Breast epithelium (tissue), 4 donors: ENCODE measurements at regions not wholly inside any gene's neighbourhood (a gene's known extent, or its start where the extent isn't known, plus 50 kb on each side); places are given as distances from the start of the nearest gene placed in this dataset.

Experiments used
- DNase-seq, 2 donors: peaks; one replicate each; pipeline ENCODE4 v3.0.0-alpha.2; 2019; ENCODE audit warnings: low spot score in 2 of 2
- H3K27ac ChIP-seq, 2 donors: fragments of 200-600 bp; sonication (generic) in 1 of 2; one replicate each; pipeline ENCODE4 v1.5.1; 2016 to 2019; ENCODE audit warnings: mild to moderate bottlenecking in 1 of 2
- H3K27me3 ChIP-seq, 2 donors: fragments of 200-600 bp; sonication (generic) in 1 of 2; one replicate each; pipeline versions ENCODE4 v1.5.1 to v1.6.0; 2017 to 2019; ENCODE audit warnings: control low read depth in 1 of 2, mild to moderate bottlenecking in 1 of 2
- H3K36me3 ChIP-seq: fragments of 200-600 bp; one replicate; pipeline ENCODE4 v1.5.1; 2019
- H3K4me1 ChIP-seq, 2 donors: fragments of 200-600 bp; sonication (generic); one replicate each; pipeline ENCODE4 v1.5.1; 2016 to 2019; ENCODE audit warnings: control low read depth in 1 of 2
- H3K4me3 ChIP-seq, 3 donors: fragments of 200-600 bp; sonication (generic); 1 replicate in 2 of 3; 2 replicates in 1 of 3; pipeline ENCODE4 v1.5.1; 2016 to 2019; ENCODE audit warnings: mild to moderate bottlenecking in 3 of 3, moderate library complexity in 2 of 3
- H3K9me3 ChIP-seq, 2 donors: fragments of 200-600 bp; sonication (generic) in 1 of 2; one replicate each; pipeline ENCODE4 v1.5.1; 2016 to 2019; ENCODE audit warnings: control low read depth in 1 of 2
- POLR2A ChIP-seq: fragments of 450-650 bp; IDR thresholded peaks from one replicate; pipeline ENCODE4 v1.6.1; 2016; ENCODE audit warnings: antibody characterized with exemption, mild to moderate bottlenecking, moderate library complexity
- POLR2AphosphoS5 ChIP-seq, 3 donors: sonication (generic); formaldehyde crosslinking; IDR thresholded peaks; one replicate each; pipeline ENCODE4 v1.6.1; 2017; ENCODE audit warnings: antibody characterized with exemption in 3 of 3
- intact Hi-C: fragments of 100-400 bp; cut with DNase I; formaldehyde crosslinking; loops from one replicate; pipeline ENCODE4 v1.15.1; 2023; ENCODE audit warnings: low total_unique reads
- TF ChIP-seq, protein P1 (sequence below), 3 donors: fragments of 450-650 bp; IDR thresholded peaks; one replicate each; pipeline ENCODE4 v1.5.1; 2016 to 2017; ENCODE audit warnings: antibody characterized with exemption in 3 of 3, mild to moderate bottlenecking in 3 of 3, moderate library complexity in 3 of 3

GRCh38 chr3:146817704-146818103 lies 212.6 kb upstream of the PLSCR5 start:
- TF ChIP-seq POLR2AphosphoS5 (IDR thresholded peaks at IDR 0.05) (no peak), POLR2A (no peak)
- TF ChIP-seq, protein P1, sequence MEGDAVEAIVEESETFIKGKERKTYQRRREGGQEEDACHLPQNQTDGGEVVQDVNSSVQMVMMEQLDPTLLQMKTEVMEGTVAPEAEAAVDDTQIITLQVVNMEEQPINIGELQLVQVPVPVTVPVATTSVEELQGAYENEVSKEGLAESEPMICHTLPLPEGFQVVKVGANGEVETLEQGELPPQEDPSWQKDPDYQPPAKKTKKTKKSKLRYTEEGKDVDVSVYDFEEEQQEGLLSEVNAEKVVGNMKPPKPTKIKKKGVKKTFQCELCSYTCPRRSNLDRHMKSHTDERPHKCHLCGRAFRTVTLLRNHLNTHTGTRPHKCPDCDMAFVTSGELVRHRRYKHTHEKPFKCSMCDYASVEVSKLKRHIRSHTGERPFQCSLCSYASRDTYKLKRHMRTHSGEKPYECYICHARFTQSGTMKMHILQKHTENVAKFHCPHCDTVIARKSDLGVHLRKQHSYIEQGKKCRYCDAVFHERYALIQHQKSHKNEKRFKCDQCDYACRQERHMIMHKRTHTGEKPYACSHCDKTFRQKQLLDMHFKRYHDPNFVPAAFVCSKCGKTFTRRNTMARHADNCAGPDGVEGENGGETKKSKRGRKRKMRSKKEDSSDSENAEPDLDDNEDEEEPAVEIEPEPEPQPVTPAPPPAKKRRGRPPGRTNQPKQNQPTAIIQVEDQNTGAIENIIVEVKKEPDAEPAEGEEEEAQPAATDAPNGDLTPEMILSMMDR (IDR thresholded peaks at IDR 0.05): no peak
- Histone ChIP-seq H3K27ac (no peak overlapping the region), H3K4me3 (no peak overlapping the region), H3K36me3 (no peaks in the 10 kb centered on the region), H3K4me1 (no peaks in the 10 kb centered on the region), H3K9me3 (no peaks in the 10 kb centered on the region), H3K27me3 (no peaks in the 10 kb centered on the region)
- intact Hi-C loops: no loop called here
- no peak for DNase-seq

DNA sequence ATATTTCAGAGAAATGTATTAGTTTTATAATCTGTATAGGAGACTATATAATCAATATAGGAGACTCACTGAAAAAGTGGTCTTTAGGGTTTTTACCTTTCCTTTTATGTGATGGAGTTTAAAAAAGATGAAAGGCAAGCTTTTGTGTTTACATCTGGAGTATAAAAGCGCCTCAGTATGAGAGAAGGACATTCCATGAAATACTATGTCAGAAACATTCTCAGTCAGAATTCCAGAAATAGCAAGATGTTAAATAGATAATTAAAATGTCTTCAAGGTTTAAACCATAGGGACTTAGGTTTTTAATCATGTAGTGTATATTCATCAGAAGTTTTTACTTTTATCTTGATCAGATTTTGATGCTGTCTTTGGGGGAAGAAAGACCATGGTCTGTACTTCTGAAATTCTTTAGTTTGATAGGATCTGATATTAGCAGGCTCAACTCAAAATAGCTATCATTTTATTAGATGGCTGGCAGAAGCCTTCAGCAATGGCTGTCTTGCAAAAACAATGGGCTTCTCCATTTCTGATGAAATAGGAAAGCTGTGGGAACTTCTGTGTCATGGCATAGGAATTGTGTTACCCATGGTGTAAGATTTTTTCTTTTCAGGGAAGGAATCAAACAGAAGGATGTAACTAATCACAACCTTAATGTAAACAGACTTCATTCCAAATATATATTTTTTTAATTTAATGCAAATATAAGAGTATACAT lies 209.6 kb upstream of the PLSCR5 start:
- DNase-seq: no peak
- H3K27ac ChIP-seq: no peak overlapping the region
- intact Hi-C loops: no loop called here
- no peaks in the 10 kb centered on the region for H3K4me1 ChIP-seq
- no peaks in the 10 kb centered on the region for H3K9me3 ChIP-seq
- no peaks in the 10 kb centered on the region for H3K36me3 ChIP-seq
- TF ChIP-seq, protein P1 (IDR thresholded peaks at IDR 0.05): no peak
- TF ChIP-seq POLR2A (no peak), POLR2AphosphoS5 (IDR thresholded peaks at IDR 0.05) (no peak)
- H3K27me3 ChIP-seq: no peaks in the 10 kb centered on the region
- H3K4me3 ChIP-seq: no peak overlapping the region

DNA sequence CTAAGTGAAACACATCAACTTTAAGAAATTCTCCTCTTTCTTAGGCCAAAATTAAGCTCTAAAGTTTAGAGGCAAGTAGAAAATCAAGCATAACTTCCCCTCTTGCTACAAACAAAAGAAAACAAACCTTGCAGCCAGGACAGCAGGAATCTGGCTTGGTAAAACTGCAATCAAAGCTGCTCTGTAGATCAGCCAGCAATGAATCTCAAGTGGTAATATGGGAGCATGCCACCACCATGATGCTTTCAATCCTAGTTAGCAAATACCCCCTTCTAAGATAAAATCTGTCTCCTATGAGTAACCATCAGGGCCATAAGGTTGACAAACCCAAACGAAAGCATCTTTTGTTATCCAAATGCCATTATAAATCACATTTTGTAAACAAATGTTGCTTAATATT lies 208.3 kb upstream of the PLSCR5 start:
- TF ChIP-seq, protein P1 (IDR thresholded peaks at IDR 0.05): no peak
- TF ChIP-seq POLR2AphosphoS5 (IDR thresholded peaks at IDR 0.05): no peak
- no peak for TF ChIP-seq POLR2A
- no peak overlapping the region for H3K4me3 ChIP-seq
- no peaks in the 10 kb centered on the region for H3K9me3 ChIP-seq
- DNase-seq: no peak
- no peaks in the 10 kb centered on the region for H3K4me1 ChIP-seq
- no peaks in the 10 kb centered on the region for H3K36me3 ChIP-seq
- intact Hi-C loops: no loop called here
- no peak overlapping the region for H3K27ac ChIP-seq
- no peaks in the 10 kb centered on the region for H3K27me3 ChIP-seq

DNA sequence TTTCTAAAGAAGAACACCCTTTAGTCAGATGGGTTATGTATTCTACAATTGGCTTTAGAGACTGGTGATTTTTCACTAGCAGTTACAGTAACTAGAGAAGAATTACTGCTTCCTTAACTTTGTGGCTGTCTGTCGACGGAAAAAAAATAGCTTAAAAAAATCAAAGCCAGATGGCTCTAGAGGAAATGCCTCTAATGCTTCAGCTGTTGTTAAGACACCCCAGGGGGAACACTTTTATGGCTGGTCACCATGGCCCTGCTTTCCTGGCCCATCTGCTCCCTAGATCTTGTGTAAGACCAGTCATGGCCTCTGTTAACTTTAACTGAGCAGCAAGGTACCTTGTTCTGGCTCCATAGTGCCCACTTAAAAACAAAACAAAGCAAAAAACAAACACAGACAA lies 198.6 kb upstream of the PLSCR5 start:
- H3K4me1 ChIP-seq: no peaks in the 10 kb centered on the region
- intact Hi-C loops: no loop called here
- no peaks in the 10 kb centered on the region for H3K9me3 ChIP-seq
- TF ChIP-seq POLR2A (no peak), POLR2AphosphoS5 (IDR thresholded peaks at IDR 0.05) (no peak)
- TF ChIP-seq, protein P1 (IDR thresholded peaks at IDR 0.05): no peak
- no peaks in the 10 kb centered on the region for H3K27me3 ChIP-seq
- no peak overlapping the region for H3K27ac ChIP-seq
- H3K4me3 ChIP-seq: no peak overlapping the region
- H3K36me3 ChIP-seq: no peaks in the 10 kb centered on the region
- no peak for DNase-seq

DNA sequence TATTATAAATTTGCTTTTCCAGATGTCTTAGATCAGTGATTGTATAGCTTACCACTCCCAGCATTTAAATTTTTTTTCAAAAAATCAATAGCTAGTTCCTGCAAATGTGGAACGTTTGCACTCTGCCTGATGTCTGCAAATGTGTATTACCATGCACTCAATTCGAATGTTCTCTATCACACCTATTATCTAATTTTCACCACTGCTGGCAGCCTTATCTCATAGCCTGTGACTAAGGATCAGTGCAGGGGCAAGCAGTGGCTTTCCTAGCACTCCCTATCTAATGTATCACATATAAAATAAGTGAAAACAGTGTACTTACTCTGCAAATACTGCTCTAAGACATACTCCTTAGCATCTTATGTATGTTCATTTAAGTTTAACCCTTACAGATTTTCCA lies 196.3 kb upstream of the PLSCR5 start:
- TF ChIP-seq, protein P1 (IDR thresholded peaks at IDR 0.05): no peak
- TF ChIP-seq POLR2AphosphoS5 (IDR thresholded peaks at IDR 0.05) (no peak), POLR2A (no peak)
- Histone ChIP-seq H3K4me3 (no peak overlapping the region), H3K36me3 (no peaks in the 10 kb centered on the region), H3K27me3 (no peaks in the 10 kb centered on the region), H3K27ac (no peak overlapping the region), H3K9me3 (no peaks in the 10 kb centered on the region), H3K4me1 (no peaks in the 10 kb centered on the region)
- no peak for DNase-seq
- intact Hi-C loops: no loop called here
